Transverse colon (tissue), 4 donors: ENCODE measurements at regions not wholly inside any gene's neighbourhood (a gene's known extent, or its start where the extent isn't known, plus 50 kb on each side); places are given as distances from the start of the nearest gene placed in this dataset.
"Not testable (repeated sequence)": the region's sequence is repeated elsewhere in the genome, so short reads cannot be mapped to it uniquely, and the experiment has no call there.

Experiments used
- DNase-seq: peaks from one replicate; pipeline ENCODE4 v3.0.0-alpha.2; 2019
- H3K27ac ChIP-seq, 4 donors: fragments of 200-600 bp; sonication (generic); 2 replicates each; pipeline ENCODE4 v1.5.1; 2016 to 2018; ENCODE audit warnings: inconsistent platforms in 4 of 4
- H3K27me3 ChIP-seq: fragments of 200-600 bp; sonication (generic); 2 replicates; pipeline ENCODE4 v1.5.1; 2017; ENCODE audit warnings: inconsistent platforms
- H3K36me3 ChIP-seq, 4 donors: fragments of 200-600 bp; sonication (generic); 2 replicates each; pipeline ENCODE4 v1.5.1; 2017 to 2019; ENCODE audit warnings: inconsistent platforms in 4 of 4
- H3K4me1 ChIP-seq, 4 donors: fragments of 200-600 bp; sonication (generic); 2 replicates each; pipeline ENCODE4 v1.5.1; 2017 to 2020; ENCODE audit warnings: inconsistent platforms in 4 of 4
- H3K4me3 ChIP-seq, 4 donors: fragments of 200-600 bp; sonication (generic); 1 replicate in 1 of 4; 2 replicates in 3 of 4; pipeline versions ENCODE4 v1.5.1 to v1.6.1; 2017 to 2019; ENCODE audit warnings: inconsistent platforms in 4 of 4
- H3K9me3 ChIP-seq, 2 donors: fragments of 200-600 bp; sonication (generic); 2 replicates each; pipeline ENCODE4 v1.5.1; 2017 to 2019; ENCODE audit warnings: inconsistent platforms in 2 of 2
- CTCF ChIP-seq, 5 experiments: fragments of 200-600 bp in 3 of 5; fragments of 450-650 bp in 2 of 5; sonication (generic) in 3 of 5; IDR thresholded peaks; 1 replicate in 2 of 5; 2 replicates in 3 of 5; pipeline ENCODE4 v1.5.1; 2016 to 2017; ENCODE audit warnings: antibody characterized with exemption in 5 of 5, inconsistent platforms in 3 of 5, mild to moderate bottlenecking in 2 of 5, moderate library complexity in 1 of 5
- EP300 ChIP-seq: sonication (generic); formaldehyde crosslinking; IDR thresholded peaks from one replicate; pipeline ENCODE4 v1.6.1; 2017; ENCODE audit warnings: antibody characterized with exemption, low read depth
- POLR2A ChIP-seq: fragments of 450-650 bp; IDR thresholded peaks from one replicate; pipeline ENCODE4 v1.6.1; 2016; ENCODE audit warnings: antibody characterized with exemption, mild to moderate bottlenecking, moderate library complexity
- POLR2AphosphoS5 ChIP-seq, 3 donors: sonication (generic); formaldehyde crosslinking; IDR thresholded peaks; one replicate each; pipeline ENCODE4 v1.6.1; 2016; ENCODE audit warnings: antibody characterized with exemption in 3 of 3
- WGBS, 2 donors: methylation state at CpG; one replicate each; pipeline ENCODE4 v1.1.5; 2018; ENCODE audit warnings: low coverage in 1 of 2; 5-methylcytosine and 5-hydroxymethylcytosine counted together
- in situ Hi-C, 4 donors: fragments of 200-750 bp; cut with MboI; loops; one replicate each; pipeline versions ENCODE4 v1.15.0 to v1.15.1; 2017; ENCODE audit warnings: low sequenced_read_pairs in 3 of 4, low pct_ligation_motif_present in 1 of 4, low pct_unique_long_range_greater_than_20kb in 1 of 4
- intact Hi-C: fragments of 100-400 bp; cut with DNase I; formaldehyde crosslinking; loops from one replicate; pipeline ENCODE4 v1.15.1; 2023; ENCODE audit warnings: low total_unique reads

DNA sequence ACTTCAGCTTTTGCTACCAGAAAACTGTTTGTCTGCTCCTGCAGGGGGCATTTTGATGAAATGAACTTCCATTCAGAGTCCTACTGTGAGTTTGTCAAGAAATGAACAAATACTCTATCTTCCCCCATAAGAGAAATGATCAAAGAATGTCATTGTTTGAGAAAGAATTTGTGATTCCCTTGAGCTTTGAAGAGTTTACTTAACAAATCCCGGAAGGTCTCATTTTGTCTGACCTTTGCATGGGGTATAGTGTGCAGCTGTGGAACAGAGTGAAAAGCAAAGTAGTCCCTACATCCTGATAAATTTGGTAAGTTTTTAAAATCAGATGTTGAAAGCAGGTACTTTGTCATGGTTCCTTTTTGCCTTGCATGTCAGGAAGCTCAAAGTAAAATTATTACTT is 178.0 kb downstream of the ABCC12 start:
- no peaks in the 10 kb centered on the region for H3K27me3 ChIP-seq
- WGBS, 2 donors: 32 to 56% methylated on average over 1 of the region's 1 CpG
- H3K4me1 ChIP-seq: no peaks in the 10 kb centered on the region
- no peak overlapping the region for H3K27ac ChIP-seq
- no peak overlapping the region for H3K4me3 ChIP-seq
- intact Hi-C loops: no loop called here
- H3K9me3 ChIP-seq: no peaks in the 10 kb centered on the region
- H3K36me3 ChIP-seq: no peaks in the 10 kb centered on the region
- no peak for TF ChIP-seq POLR2AphosphoS5 (IDR thresholded peaks at IDR 0.05)
- TF ChIP-seq CTCF (IDR thresholded peaks at IDR 0.05): no peak
- TF ChIP-seq POLR2A: no peak
- no peak for TF ChIP-seq EP300
- DNase-seq: no peak
- in situ Hi-C loops: no loop called here

- DNase-seq: no peak
- TF ChIP-seq CTCF (IDR thresholded peaks at IDR 0.05): no peak
- TF ChIP-seq POLR2A: no peak
- TF ChIP-seq EP300: no peak
- TF ChIP-seq POLR2AphosphoS5 (IDR thresholded peaks at IDR 0.05): no peak
- in situ Hi-C loops: no loop called here
- Histone ChIP-seq H3K36me3 (no peaks in the 10 kb centered on the region), H3K27ac (no peak overlapping the region), H3K4me1 (no peaks in the 10 kb centered on the region), H3K9me3 (no peaks in the 10 kb centered on the region), H3K27me3 (no peaks in the 10 kb centered on the region), H3K4me3 (no peak overlapping the region)
- intact Hi-C loops: no loop called here
- WGBS, 2 donors: 60 to 64% methylated on average over 2 to 12 of the region's 12 CpGs
Measured at GRCh38 chr16:47976636-47977210, 179.1 kb downstream of the ABCC12 start.

DNA sequence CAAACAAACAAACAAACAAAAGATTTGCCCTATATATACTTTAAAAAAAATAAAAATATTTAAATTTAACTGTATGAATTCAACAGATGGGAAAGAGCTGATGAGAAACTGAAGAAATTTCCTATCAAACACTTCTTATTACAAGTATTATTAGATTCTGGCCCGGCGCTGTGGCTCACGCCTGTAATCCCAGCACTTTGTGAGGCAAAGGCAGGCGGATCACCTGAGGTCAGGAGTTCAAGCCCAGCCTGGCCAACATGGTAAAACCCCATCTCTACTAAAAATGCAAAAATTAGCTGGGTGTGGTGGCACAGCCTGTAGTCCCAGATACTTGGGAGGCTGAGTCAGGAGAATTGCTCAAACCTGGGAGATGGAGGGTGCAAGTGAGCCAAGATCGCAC is 180.8 kb downstream of the ABCC12 start:
- H3K27me3 ChIP-seq, H3K9me3 ChIP-seq, in situ Hi-C loops, H3K27ac ChIP-seq, H3K4me3 ChIP-seq, H3K36me3 ChIP-seq, intact Hi-C loops, DNase-seq, H3K4me1 ChIP-seq: not testable (repeated sequence)
- WGBS, 2 donors: 93 to 95% methylated on average over 4 to 5 of the region's 5 CpGs

GRCh38 chr16:47973552-47973951 is 182.2 kb downstream of the ABCC12 start:
- DNase-seq: no peak
- Histone ChIP-seq H3K4me3 (no peak overlapping the region), H3K36me3 (no peaks in the 10 kb centered on the region), H3K9me3 (no peaks in the 10 kb centered on the region), H3K27me3 (no peaks in the 10 kb centered on the region), H3K27ac (no peak overlapping the region), H3K4me1 (no peaks in the 10 kb centered on the region)
- TF ChIP-seq CTCF (IDR thresholded peaks at IDR 0.05) (no peak), POLR2A (no peak), EP300 (no peak), POLR2AphosphoS5 (IDR thresholded peaks at IDR 0.05) (no peak)
- intact Hi-C loops: no loop called here
- 88 to 93% methylated on average over 2 to 7 of the region's 7 CpGs for WGBS, 2 donors
- in situ Hi-C loops: no loop called here

GRCh38 chr16:47972246-47972985 is 183.4 kb downstream of the ABCC12 start:
- Histone ChIP-seq H3K4me3 (no peak overlapping the region), H3K4me1 (no peaks in the 10 kb centered on the region), H3K9me3 (no peaks in the 10 kb centered on the region), H3K36me3 (no peaks in the 10 kb centered on the region), H3K27ac (no peak overlapping the region), H3K27me3 (no peaks in the 10 kb centered on the region)
- WGBS, 2 donors: 70% methylated on average over 4 to 6 of the region's 6 CpGs
- in situ Hi-C loops: no loop called here
- TF ChIP-seq POLR2A (no peak), CTCF (IDR thresholded peaks at IDR 0.05) (no peak), POLR2AphosphoS5 (IDR thresholded peaks at IDR 0.05) (no peak), EP300 (no peak)
- no peak for DNase-seq
- intact Hi-C loops: no loop called here
